GM21825 (cell line): ENCODE measurements at regions not wholly inside any gene's neighbourhood (a gene's known extent, or its start where the extent isn't known, plus 50 kb on each side); places are given as distances from the start of the nearest gene placed in this dataset.

Experiments used
- ATAC-seq: cut with Tn5 transposase; IDR thresholded peaks from one replicate; pipeline ENCODE4 v1.9.1; 2021; ENCODE audit warnings: mild to moderate bottlenecking, moderate library complexity; ENCODE audit not compliant: unreplicated experiment

DNA sequence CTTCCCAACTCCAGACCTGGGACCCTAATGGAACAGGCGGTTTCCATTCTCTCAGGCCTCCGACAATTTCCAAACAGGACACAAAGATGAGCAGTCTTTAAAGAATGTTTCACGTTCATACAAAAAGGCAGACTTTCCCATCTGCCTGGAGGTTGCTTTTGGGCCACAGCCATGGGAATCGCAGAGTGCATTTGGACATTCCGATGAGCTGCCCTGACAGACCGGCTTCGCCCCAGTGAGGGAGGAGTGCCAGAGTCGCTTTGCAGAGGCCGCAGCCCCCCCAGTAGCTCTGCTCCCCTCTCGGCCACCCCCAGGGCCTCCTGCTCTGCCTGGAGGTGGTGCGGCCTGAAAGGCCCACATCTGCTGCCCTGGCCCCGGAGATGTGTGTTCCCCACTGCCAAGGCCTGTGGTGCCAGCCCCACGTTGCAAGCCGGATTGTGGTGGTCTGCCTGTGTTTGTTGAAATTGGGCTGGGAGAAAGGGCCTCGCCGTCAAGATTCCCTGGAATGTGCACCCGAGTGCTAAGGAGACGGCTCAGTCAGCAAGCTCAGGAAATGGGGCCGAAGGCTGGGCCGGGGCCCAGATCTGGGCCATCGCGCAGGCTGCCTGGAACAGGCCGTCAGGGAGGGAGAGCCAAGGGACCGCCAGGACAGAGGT is 89.8 kb downstream of the C16orf95 start:
- no peak for ATAC-seq

DNA sequence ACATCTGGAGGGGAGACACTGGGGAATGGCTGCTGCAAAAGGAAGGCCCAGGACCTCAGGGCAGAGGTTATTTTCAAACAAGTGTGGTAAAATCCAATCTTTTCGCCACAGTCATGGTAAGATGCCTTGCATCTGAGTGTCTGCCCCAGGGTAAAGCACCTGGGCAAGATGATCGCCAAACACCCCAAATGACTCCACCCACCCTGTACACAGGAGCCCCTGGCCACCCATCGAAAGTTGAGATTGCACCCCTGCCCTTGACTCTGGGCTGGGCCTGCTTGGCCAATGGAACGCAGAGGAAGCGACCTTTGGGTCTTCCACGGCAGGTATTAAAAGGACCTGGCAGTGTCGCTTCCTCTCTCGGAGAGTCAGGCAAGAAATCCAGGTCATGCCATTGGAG is 88.8 kb downstream of the C16orf95 start:
- no peak for ATAC-seq

DNA sequence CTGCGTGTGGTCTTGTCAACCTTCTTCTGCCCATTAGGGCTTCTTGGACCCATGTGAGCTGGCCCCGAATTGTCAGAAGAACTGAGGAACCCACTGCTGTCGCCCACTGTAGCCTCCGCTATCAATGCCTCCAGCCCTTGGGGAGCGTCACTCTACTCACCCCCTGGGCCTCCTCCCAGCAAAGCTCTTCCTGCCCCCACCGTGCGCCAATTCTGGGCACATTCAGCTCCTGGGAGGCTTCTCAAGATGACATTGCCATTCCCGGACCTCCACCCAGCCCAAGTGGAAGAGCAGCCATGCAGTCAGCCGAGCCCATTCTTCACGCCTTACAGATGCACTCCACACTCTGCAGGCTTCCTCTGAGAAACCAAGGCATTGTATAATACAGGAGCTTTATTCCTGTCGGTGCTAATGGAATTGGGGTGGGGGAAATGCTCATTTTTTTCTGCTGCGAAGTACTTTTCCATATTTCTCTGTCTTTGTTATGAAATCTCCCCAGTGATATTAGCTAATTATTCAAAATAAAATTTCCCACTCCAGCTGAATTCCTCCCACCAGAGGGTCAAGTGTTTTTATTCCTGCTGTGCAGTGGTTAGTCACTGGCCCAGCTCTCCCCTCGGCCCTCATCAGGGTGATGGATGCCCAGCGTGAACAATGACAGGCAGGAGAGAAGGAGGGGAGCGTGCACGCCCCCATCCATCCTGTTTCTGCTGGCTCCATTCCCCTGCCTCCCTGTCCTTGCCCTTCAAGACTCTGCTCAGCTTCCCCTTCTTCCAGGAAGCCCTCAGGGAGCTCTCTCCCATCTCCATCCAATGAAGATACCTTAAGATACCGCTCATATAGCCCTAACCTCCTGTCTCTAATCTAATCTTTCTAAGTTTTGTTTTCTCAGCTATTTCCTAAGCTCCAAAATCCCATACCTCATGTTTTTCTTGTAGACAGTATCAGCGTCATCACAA is 87.7 kb downstream of the C16orf95 start:
- ATAC-seq: no peak

DNA sequence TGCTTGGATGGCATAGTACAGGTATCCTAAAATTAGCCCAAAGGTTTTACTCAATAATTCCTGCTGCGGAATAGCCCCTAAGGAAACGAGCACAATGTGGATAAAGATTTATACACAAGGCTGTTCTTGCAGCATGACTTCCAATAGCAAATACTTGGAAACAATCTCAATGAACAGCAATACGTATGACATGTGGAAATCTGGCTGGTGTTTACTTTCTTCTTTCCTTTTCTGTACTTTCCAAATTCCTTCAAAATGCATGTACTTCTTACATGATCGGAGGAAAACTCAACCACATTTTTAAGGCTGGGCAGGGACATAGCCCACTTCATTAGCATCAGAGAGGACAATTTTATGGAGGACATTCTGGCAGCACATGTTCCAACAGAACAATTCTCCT is 86.6 kb downstream of the C16orf95 start:
- ATAC-seq: no peak

DNA sequence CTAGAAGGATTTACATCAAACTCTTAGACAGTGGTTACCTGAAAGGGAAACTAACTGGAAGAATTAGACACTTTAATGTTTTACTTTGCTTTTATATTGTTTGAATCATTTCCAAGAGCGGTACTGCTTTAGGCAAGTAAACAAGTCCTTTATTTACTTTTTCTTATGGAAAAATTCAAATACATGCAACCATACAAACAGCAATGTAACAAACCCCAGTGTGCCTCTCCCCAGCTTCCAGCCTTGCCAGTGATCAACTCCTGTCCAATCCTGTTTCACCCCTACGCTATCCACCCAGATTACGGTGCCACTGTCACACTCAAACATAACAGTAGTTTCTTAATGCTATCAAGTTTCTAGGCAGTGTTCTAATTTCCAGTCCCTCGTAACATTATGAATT is 85.9 kb downstream of the C16orf95 start:
- ATAC-seq: no peak

DNA sequence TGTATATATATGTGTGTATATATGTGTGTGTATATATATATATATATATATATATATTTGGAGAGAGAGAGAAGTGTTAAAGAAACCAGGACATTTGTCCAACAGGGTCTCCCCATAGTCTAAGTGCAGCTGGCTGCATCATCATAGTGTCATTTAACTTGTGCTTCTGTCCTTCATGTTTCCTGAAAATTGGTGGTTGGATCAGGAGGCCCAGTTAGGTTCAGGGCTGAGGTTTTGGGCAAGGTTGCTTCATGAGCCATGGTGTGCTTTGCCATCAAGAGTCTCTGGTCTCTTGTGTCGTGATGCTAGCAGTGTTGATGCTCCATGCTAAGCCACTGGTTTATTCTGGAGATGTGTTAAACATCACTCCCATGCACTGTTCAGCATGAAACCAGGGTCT is 85.3 kb downstream of the C16orf95 start:
- ATAC-seq: no peak

DNA sequence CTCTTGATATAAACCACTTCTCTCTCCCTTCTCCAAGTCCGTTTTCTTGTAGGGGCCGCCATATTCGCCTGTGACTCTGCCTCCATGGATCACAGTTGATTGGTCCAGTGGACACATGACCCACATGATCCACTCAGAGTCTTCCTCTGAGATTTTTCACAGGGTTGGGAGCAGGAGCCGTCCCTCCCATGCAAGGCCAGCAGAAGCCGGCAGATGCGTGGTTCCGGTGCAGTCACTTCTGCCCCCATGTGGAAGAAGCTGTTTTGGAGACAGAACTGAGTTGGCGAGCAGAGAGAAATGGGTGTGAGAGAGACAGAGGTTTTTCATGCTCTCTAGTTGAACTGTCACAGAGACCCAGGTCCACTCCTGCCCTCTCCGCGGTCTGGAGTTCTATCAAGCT is 83.3 kb downstream of the C16orf95 start:
- no peak for ATAC-seq

DNA sequence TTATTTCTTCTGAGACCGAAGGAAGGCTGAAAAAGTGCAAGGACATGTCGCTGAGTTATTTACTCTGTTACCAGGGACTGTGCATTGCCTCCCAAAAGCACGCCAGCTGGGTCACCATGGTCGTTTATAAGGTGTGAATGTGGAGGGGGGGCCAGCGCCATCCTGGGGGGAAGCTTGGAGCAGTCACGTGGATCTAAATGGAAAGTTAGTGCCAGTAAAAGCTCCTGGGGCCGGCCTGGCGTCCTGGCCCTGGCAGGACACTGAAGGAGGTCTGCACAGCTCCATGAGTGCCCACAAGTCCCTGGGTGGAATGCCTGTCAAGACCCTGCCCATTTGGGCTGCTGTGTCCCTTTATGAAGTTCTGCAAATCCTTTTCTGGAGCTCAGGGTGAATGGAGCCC is 82.6 kb downstream of the C16orf95 start:
- no peak for ATAC-seq

DNA sequence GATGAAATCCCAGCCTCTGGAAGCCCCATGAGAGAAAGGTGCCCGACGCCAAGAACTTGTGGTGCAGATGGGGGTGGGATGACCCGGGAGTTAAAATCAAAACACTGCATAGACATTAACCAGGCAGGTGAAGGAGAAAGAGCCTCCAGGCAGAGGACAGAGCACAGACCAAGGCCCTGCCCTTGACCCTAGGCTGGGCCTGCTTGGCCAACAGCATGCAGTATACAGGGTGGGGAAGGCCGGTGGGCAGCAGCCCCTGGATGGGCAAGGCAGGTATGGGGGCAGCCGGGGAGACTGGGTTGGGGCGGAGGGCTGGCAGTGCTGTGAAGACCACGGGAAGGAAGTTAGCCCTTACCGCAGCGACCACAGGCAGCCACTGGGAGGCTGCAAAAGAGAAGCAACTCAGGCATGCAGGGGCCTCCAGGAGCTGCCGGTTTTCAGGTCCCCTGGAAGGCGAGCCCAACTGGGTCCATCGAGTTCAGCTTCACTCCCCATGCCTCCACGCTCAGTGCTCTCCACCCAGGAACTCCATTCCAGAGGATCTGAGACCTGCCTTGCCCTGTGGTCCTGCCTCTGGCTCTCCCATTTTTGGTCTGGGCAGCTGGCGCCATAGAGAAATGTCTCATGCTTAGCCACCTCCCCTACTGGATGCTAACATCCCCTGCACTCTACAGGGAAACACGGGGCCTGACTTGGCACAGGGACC is 81.2 kb downstream of the C16orf95 start:
- no peak for ATAC-seq

DNA sequence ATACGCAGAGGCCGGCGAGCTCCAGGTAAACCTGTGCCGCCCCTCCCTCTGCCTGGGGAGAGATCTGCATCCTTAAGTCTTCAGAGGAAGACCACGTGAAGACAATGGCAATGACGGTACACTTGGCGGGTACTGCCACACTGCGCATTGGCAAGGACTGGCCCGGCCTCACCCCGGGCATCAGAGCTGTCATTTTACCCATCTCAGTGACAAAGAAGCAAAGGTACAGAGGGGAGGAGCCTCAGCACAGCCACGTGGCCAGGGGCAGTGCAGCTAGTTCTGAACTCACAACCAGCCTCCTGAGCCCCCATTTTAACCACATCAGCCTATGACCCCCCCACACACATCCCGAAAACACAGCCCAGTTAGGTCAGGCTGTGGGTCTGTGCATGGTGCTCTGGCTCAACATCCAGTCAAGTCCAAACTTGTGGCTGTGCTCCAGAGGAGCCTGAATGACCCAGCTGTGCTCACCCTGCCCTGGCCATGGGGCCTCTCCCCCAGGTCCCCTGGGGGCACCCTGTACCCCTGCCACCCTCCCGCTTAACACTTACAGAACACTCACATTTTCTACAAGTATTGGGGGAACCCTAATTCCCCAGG is 80.6 kb downstream of the C16orf95 start:
- no peak for ATAC-seq

DNA sequence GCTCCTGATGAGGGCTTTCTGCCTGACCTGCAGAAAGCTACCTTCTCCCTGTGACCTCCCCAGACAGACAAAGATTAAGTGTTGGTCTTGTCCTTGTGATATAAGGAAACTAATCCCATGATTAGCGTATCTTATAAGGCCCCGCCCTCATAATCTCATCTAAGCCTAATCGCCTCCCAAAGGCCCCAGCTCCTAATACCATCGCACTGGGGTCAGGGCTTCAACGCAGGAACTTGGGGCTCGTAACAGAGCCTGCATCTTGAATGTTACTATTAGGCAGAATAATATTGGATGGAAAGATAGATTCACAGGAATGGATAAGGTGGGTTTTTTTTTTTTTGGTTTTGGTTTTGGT is 78.9 kb downstream of the C16orf95 start:
- ATAC-seq: no peak

DNA sequence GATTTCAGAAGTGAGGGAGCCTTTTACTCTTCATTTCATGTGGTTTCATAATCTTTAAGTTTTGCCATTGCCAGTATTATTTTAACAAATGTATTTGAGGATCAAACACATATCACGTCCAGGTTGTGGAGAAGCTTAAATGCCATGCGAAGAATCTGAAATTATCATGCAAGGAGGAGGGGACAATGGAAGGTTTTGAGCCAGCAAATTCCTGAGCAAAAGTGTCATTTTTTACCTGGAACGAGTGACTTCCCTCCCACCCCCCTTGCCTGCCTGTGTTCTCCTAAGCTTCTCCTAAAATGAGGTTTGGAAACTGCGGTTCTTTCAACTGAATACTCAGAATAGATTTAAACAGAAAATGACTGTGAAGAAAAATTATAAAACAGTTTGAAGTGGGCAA is 77.6 kb downstream of the C16orf95 start:
- ATAC-seq: no peak

DNA sequence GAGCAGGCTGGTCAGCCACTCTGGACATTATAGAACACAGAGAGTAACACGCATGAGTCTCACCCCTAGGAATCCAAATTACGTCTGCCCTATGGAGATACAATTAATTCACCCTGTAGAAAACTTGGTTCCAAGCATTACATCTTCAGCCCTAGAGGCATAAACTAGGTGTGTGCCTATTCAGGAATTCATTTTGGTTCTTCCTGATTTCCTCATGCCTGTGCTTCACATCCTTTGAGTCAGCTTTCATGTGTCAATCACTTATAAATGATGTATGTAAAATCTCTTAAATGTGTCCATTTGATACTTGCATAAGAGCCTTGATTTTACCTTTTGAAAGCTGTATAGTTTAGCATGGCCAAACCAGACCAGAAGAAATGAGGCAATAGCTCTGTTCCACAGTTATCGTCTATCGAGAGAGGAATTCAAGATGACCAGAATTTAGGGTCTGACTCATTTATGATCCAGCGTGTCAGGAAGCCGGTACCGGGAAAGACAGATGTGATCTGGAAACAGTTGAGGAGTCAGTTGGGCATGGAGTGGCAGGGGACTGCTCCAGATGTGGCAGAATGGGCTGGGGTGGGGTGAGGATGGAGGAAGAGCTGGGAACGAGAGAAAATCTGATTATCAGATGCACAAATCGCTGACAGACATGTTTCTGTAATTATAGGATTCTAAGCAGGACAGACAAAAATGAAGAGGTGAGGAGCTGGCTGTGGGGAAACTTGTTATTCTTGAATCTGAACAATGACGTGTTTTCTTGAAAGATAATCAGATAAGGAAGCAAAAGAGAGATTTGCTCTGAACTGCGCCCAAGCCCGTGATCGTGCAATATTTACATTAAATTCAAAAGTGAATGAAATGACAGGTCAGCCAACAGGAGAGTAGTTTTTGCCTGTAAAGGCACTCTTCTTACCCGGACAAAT is 76.7 kb downstream of the C16orf95 start:
- no peak for ATAC-seq

DNA sequence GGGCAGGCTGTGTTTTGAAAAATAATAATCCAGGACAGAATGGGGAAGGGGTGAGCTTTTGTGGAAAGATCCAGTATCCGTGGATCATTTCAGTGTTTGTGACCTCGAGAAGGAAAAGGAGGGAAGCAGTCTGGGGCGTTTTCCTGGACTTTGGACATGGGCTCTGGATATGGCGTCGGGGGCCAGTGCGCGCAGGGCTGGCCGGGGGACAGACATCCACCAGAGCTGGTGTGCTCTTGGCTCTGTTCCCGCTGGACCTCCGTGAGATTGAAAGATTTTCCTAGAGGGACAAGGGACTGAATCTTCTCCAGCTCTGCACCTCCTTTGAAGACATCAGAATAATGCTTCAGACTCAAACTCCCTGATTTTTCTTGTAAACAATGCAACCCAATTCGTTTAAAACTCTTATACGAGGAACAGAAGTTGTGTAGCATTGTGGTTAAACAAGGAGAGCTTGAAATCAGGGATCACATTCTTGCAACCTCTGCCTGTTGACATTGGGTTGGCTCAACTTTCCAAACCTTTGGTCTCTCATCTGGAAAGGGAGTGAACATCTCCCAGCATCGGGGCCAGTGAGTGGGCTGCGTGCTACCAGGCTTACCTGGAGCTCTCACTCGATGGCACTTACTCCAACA is 75.9 kb downstream of the C16orf95 start:
- no peak for ATAC-seq

DNA sequence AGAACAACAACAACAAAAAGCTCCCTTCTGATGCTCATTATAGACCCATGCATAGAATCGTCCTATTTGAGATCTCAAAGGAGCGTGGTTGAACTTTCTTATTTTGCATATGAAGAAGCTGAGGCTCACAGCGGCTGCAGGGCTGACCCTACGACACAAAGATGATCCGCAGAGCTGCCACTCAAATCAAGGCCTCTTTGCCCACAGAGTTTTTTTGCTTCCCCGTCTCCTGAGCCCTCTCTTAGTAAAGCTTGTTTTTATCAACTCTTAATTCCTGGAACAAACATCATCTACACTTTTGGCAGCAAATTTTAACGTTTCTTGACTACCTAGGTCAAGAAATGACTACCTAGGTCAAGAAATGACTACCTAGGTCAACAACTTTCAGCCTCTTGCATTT is 73.7 kb downstream of the C16orf95 start:
- ATAC-seq: no peak

DNA sequence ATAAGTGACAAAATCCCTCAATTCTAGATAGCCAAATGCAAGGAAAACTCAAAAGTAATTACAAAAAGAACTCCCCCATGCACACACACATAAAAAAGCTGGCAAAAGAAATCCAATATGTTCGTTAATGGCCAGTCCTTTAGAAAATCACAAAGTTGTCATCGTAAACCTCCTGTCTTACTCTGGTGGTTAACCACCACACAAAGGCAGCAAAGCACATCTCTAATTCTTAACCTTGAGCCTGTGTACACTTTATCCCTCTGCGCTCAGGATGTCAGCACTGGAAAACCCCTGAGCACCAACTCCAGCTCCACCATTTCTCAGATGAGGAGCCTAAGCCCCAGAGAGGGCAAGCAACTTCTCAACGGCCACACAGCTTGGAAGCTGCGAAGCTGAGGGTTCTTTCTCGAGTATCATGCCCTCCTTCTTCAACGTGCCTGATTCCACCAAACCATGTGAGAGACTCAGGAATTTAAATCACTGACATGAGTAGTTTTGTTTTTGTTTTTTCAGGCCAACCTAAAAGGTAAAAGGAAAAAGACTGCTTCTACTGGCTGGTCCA is 72.5 kb downstream of the C16orf95 start:
- no peak for ATAC-seq

DNA sequence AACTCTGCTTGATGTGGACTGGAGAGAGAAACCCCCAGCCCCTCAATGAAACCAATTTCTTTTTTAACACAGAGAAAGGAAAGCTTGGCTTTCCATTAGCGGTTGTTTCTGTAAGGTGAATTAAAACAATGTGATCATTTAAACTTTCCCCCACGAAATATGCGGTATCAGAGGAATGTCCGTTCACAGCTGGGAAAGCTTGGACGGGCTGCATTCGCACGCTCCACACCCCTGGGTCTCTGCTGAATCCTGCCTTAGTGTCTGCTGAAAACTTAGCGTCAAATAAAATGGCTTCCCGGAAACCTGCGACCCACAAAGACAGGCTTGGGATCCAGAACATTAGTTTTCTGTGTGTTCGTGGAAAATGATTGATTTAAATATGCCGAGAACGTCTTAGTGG is 71.7 kb downstream of the C16orf95 start:
- ATAC-seq: no peak

DNA sequence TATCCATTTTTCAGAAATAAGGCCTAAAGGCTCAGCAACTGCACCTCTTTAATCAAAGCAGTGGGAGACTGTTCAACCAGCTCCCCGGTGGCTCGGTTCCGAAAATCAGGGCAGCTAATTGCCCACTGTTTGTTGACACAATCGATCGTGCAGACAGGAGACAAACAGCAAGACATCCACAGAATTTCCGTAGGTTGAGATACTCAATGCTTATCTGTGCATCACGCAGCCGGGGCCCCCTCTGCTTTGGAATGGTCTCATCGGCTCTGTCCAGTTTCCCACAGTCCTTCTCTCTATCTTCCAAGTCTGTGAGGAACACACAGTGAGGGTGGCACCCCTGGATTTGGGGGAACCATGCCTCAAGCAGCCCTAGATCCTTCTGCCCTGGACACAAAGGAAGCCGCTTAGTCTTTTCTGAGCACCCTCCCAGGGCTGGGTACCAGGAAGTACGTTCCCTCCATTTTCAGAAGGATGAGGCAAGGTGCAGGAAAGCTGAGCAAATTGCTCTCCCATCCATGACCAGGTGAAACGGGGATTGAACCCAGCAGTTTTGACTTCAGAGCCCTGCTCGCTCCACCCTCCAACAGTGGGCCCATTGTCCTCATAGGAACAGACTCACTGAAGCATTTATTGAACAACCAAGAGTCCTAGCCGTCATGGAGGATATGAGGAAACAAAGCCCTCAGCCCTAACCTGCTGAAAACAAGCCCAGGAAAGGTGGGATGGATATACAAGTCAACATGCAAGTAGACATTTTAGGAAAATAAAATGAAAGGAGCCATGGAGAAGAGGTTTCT is 70.7 kb downstream of the C16orf95 start:
- ATAC-seq: no peak

DNA sequence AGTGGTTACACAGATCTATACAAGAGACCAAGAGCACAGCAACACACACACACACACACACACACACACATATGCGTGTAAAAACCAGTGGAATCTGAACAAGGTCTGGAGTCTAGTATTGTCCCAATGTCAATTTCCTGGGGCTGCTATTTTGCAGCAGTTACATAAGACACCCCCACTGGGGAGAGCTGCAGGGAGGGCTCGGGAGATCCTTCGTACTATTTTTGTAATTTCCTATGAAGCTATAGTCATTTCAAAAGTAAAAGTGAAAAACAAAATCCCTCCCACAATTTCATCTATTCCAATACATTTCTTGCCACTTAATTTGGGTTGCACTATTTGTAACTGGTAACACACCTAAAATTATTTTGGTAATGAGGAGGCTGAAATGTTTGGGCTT is 68.5 kb downstream of the C16orf95 start:
- no peak for ATAC-seq
